Astrocyte (in vitro differentiated cells and primary cell): ENCODE measurements at regions not wholly inside any gene's neighbourhood (a gene's known extent, or its start where the extent isn't known, plus 50 kb on each side); places are given as distances from the start of the nearest gene placed in this dataset.

Experiments used
- CTCF ChIP-seq: IDR thresholded peaks from 2 replicates; pipeline ENCODE4 v1.5.1; 2011; ENCODE audit warnings: low read depth, mild to moderate bottlenecking, inconsistent platforms, low read length, moderate library complexity; ENCODE audit not compliant: insufficient read depth
- EZH2 ChIP-seq: IDR thresholded peaks from 2 replicates; pipeline ENCODE4 v1.6.1; 2012; ENCODE audit warnings: mild to moderate bottlenecking, low read length, inconsistent platforms; ENCODE audit not compliant: insufficient read depth

- no peak for TF ChIP-seq CTCF
- no peak for TF ChIP-seq EZH2
These were observed 181.9 kb upstream of the HMHB1 start for GRCh38 chr5:143629871-143630659.
